ENCODE measurements at regions not wholly inside any gene's neighbourhood (a gene's known extent, or its start where the extent isn't known, plus 50 kb on each side); places are given as distances from the start of the nearest gene placed in this dataset.

GRCh38 chr2:14240868-14241267 lies 391.6 kb upstream of the LRATD1 start:
- TF ChIP-seq CTCF (IDR thresholded peaks at IDR 0.05; ENCODE audit: low read depth, low read length): no peak
- in situ Hi-C loops (cut with HindIII; ENCODE audit: low sequenced_read_pairs): no loop called here
- DNase-seq (ENCODE audit: low read depth, low spot score): no peak
- H3K4me3 ChIP-seq (ENCODE audit: low read depth, low read length): no peak overlapping the region

GRCh38 chr2:14245901-14246300 lies 386.6 kb upstream of the LRATD1 start:
- TF ChIP-seq CTCF (IDR thresholded peaks at IDR 0.05; ENCODE audit: low read depth, low read length): no peak
- no peak overlapping the region for H3K4me3 ChIP-seq (ENCODE audit: low read depth, low read length)
- in situ Hi-C loops (cut with HindIII; ENCODE audit: low sequenced_read_pairs): no loop called here

GRCh38 chr2:14255135-14255820 lies 377.2 kb upstream of the LRATD1 start:
- no peak overlapping the region for H3K4me3 ChIP-seq (ENCODE audit: low read depth, low read length)
- in situ Hi-C loops (cut with HindIII; ENCODE audit: low sequenced_read_pairs): no loop called here
- no peak for TF ChIP-seq CTCF (IDR thresholded peaks at IDR 0.05; ENCODE audit: low read depth, low read length)
- DNase-seq (ENCODE audit: low read depth, low spot score): no peak

More at GRCh38 chr2:14245901-14246300, 386.6 kb upstream of the LRATD1 start:
- no peak for DNase-seq (ENCODE audit: low read depth, low spot score)

GRCh38 chr2:14256890-14257289 lies 375.6 kb upstream of the LRATD1 start:
- in situ Hi-C loops (cut with HindIII; ENCODE audit: low sequenced_read_pairs): no loop called here
- peak; percentile 69 for DNase-seq (ENCODE audit: low read depth, low spot score)
- no peak for TF ChIP-seq CTCF (IDR thresholded peaks at IDR 0.05; ENCODE audit: low read depth, low read length)

GRCh38 chr2:14257801-14258507 lies 374.6 kb upstream of the LRATD1 start:
- no peak for DNase-seq (ENCODE audit: low read depth, low spot score)
- in situ Hi-C loops (cut with HindIII; ENCODE audit: low sequenced_read_pairs): no loop called here
- no peak for TF ChIP-seq CTCF (IDR thresholded peaks at IDR 0.05; ENCODE audit: low read depth, low read length)
- H3K4me3 ChIP-seq (ENCODE audit: low read depth, low read length): no peak overlapping the region

More at GRCh38 chr2:14256890-14257289, 375.6 kb upstream of the LRATD1 start:
- H3K4me3 ChIP-seq (ENCODE audit: low read depth, low read length): no peak overlapping the region

GRCh38 chr2:14261771-14262170 lies 370.7 kb upstream of the LRATD1 start:
- no peak overlapping the region for H3K4me3 ChIP-seq (ENCODE audit: low read depth, low read length)
- TF ChIP-seq CTCF (IDR thresholded peaks at IDR 0.05; ENCODE audit: low read depth, low read length): no peak
- DNase-seq (ENCODE audit: low read depth, low spot score): peak; percentile 5
- in situ Hi-C loops (cut with HindIII; ENCODE audit: low sequenced_read_pairs): no loop called here

Data from astrocyte of the spinal cord (primary cell).